ENCODE measurements at regions not wholly inside any gene's neighbourhood (a gene's known extent, or its start where the extent isn't known, plus 50 kb on each side); places are given as distances from the start of the nearest gene placed in this dataset.
"Not testable (repeated sequence)": the region's sequence is repeated elsewhere in the genome, so short reads cannot be mapped to it uniquely, and the experiment has no call there.

- H3K36me3 ChIP-seq = no peaks in the 10 kb centered on the region
These were observed 57.8 kb upstream of the WIPF3 start for GRCh38 chr7:29748286-29749099.

GRCh38 chr7:29749701-29750321 lies 56.5 kb upstream of the WIPF3 start:
- ATAC-seq (ENCODE audit: insufficient number of reproducible peaks, low FRiP score, low read depth) (no peak), DNase-seq (ENCODE audit: low spot score) (no peak)
- Histone ChIP-seq H3K4me3 (no peak overlapping the region), H3K4me1 (ENCODE audit: control insufficient read depth in 1 of 2, low read depth in 2 of 2) (no peaks in the 10 kb centered on the region), H3K9me3 (no peaks in the 10 kb centered on the region), H3K36me3 (no peaks in the 10 kb centered on the region), H3K27me3 (replicated peaks; ENCODE audit: insufficient read depth) (no peaks in the 10 kb centered on the region), H3K27ac (no peak overlapping the region)
- TF ChIP-seq CTCF (IDR thresholded peaks at IDR 0.05) = no peak

More at GRCh38 chr7:29748286-29749099, 57.8 kb upstream of the WIPF3 start:
- no peaks in the 10 kb centered on the region for H3K27me3 ChIP-seq (replicated peaks; ENCODE audit: insufficient read depth)
- no peak overlapping the region for H3K27ac ChIP-seq
- ATAC-seq (ENCODE audit: insufficient number of reproducible peaks, low FRiP score, low read depth) (no peak), DNase-seq (ENCODE audit: low spot score) (no peak)
- no peaks in the 10 kb centered on the region for H3K4me1 ChIP-seq (ENCODE audit: control insufficient read depth in 1 of 2, low read depth in 2 of 2)
- H3K4me3 ChIP-seq = no peak overlapping the region
- no peaks in the 10 kb centered on the region for H3K9me3 ChIP-seq
- TF ChIP-seq CTCF (IDR thresholded peaks at IDR 0.05) = peak; percentile 42

- H3K9me3 ChIP-seq; H3K27me3 ChIP-seq (replicated peaks; ENCODE audit: insufficient read depth); H3K4me3 ChIP-seq; H3K27ac ChIP-seq; H3K36me3 ChIP-seq; DNase-seq (ENCODE audit: low spot score); ATAC-seq (ENCODE audit: insufficient number of reproducible peaks, low FRiP score, low read depth); H3K4me1 ChIP-seq (ENCODE audit: control insufficient read depth in 1 of 2, low read depth in 2 of 2): not testable (repeated sequence)
These were observed 55.9 kb upstream of the WIPF3 start for GRCh38 chr7:29750373-29750940.

- H3K4me3 ChIP-seq; H3K4me1 ChIP-seq (ENCODE audit: control insufficient read depth in 1 of 2, low read depth in 2 of 2); ATAC-seq (ENCODE audit: insufficient number of reproducible peaks, low FRiP score, low read depth); H3K9me3 ChIP-seq; H3K27ac ChIP-seq; H3K27me3 ChIP-seq (replicated peaks; ENCODE audit: insufficient read depth); DNase-seq (ENCODE audit: low spot score); H3K36me3 ChIP-seq: not testable (repeated sequence)
These were observed 55.3 kb upstream of the WIPF3 start for GRCh38 chr7:29751012-29751411.

- Histone ChIP-seq H3K4me1 (ENCODE audit: control insufficient read depth in 1 of 2, low read depth in 2 of 2) (no peaks in the 10 kb centered on the region), H3K36me3 (no peaks in the 10 kb centered on the region), H3K4me3 (no peak overlapping the region), H3K27me3 (replicated peaks; ENCODE audit: insufficient read depth) (no peaks in the 10 kb centered on the region), H3K27ac (no peak overlapping the region), H3K9me3 (no peaks in the 10 kb centered on the region)
- DNase-seq (ENCODE audit: low spot score) (no peak), ATAC-seq (ENCODE audit: insufficient number of reproducible peaks, low FRiP score, low read depth) (no peak)
- no peak for TF ChIP-seq CTCF (IDR thresholded peaks at IDR 0.05)
These were observed 51.3 kb upstream of the WIPF3 start for GRCh38 chr7:29754874-29755490.

All from thoracic aorta (tissue), 2 donors.